ES-I3 (cell line): ENCODE measurements at regions not wholly inside any gene's neighbourhood (a gene's known extent, or its start where the extent isn't known, plus 50 kb on each side); places are given as distances from the start of the nearest gene placed in this dataset.

Source experiments
- H3K36me3 ChIP-seq: 2 replicates; pipeline ENCODE4 v1.6.1; 2013; ENCODE audit warnings: mild to moderate bottlenecking, low read length, control low read depth, moderate library complexity; ENCODE audit not compliant: insufficient read depth
- H3K4me1 ChIP-seq: 2 replicates; pipeline ENCODE4 v1.6.1; 2013; ENCODE audit warnings: mild to moderate bottlenecking, control low read depth, low read length; ENCODE audit not compliant: insufficient read depth
- H3K9ac ChIP-seq: 2 replicates; pipeline ENCODE4 v1.6.1; 2013; ENCODE audit warnings: low read depth, mild to moderate bottlenecking, low read length, moderate library complexity
- H3K9me3 ChIP-seq: 2 replicates; pipeline ENCODE4 v1.6.1; 2013; ENCODE audit warnings: mild to moderate bottlenecking, low read length, moderate library complexity; ENCODE audit not compliant: control insufficient read depth, insufficient read depth

DNA sequence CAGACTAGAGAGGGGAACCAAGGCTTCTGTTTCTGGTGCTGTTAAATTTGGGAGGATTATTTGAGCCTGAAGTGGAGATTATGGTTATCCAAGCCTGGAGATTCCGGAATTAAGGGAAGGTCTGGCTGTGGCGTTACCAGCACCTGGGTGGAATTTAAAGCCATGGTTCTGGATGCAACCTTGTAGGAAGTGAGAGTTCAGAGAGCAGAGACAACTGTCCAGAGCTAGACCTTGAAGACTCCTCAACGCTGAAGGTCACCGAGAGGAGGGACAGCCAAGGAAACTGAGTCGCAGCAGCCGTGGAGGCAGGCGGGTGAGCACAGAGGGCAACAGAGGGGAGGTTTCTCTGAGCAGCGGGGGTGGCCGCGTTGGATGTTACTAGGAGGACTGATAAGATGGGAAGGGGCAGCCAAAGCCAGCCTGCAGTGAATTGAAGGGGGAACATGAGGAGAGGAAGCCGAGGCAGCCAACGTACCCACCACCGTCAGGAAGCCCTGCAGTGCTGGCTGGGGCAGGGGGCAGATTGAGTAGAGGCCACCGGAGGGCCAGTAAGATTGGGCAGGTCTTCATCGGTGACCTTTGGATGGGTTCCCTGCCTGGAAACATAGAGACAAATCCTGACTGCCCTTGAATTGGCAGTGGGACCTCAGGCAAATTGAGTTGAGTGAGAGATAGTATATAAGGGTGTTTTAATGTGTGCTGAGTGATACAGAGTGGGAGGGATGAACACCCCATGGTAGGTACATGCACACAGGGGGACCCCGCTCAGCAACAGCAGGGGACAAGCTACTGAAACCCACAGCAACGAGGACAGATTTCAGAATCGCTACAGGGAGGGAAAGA, 90.3 kb downstream of the SNX5 start:
- Histone ChIP-seq H3K4me1 (peaks cover 26% of the 10 kb centered on the region), H3K9me3 (no peaks in the 10 kb centered on the region; the same call in 1 of the 2 replicates), H3K36me3 (no peaks in the 10 kb centered on the region), H3K9ac (no peak overlapping the region)

DNA sequence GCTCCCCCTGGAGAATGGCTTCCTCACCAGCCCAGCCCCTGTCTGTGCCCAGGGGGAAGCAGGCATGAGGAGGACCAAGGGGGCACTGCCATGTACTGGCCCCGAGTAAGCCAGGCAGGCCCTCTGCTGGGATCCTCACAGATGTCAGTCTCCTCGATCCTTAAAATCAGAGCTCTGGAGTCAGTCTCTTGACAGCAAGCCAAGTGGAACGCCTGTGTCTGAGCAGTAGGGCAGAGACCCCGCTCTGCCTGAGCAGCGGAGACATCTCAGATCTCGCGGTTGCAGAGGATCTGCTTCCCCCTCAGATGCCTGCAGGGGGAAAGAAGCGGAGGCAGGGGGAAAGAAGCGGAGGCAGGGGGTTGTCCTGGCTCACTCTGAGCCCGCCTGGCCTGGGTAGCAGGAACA, 92.6 kb downstream of the SNX5 start:
- no peak overlapping the region for H3K9ac ChIP-seq
- no peaks in the 10 kb centered on the region for H3K36me3 ChIP-seq
- peaks cover 40% of the 10 kb centered on the region for H3K4me1 ChIP-seq
- H3K9me3 ChIP-seq: no peaks in the 10 kb centered on the region; the same call in 1 of the 2 replicates

GRCh38 chr20:17875106-17875980, 93.3 kb downstream of the SNX5 start:
- peaks cover 43% of the 10 kb centered on the region for H3K4me1 ChIP-seq

DNA sequence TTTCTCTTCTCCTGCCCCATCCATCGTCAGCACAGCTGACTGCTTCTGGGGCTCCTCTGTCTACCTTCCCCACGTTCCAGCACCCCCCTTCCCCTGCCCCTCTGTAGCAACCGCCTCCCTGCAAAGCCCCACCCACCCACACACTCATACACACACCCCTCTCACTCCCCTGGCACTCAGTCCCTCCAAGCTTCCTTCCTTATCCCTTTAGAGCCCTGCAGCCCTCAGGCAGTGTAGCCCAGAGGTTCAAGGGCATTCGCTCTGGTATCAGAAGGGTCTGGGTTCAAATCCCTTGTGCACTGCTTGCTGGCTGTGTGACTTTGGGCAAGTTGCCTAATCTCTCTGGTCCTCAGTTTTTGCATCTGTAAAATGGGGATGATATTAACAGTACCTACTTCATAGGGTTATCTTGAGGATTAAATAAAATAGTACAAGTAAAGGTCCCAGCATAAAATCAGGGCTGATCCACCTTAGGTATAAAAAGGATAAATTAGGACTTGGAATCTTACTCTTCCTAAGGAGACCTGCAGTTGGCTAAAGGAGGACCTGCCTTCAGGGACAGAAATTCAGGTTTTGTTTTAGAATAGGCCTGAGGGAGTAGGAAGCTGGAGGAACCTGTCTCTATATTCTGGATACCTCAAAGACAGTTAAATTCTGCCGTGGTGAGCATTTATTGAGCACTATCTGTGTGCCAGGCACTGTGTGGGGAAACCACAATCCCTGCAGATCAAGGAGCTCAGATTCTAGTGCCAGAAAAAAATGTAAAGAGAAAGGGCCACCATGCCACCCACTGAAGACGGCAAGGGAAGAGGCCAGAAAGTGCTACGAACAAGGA, 94.1 kb downstream of the SNX5 start:
- Histone ChIP-seq H3K36me3 (no peaks in the 10 kb centered on the region), H3K9me3 (no peaks in the 10 kb centered on the region), H3K4me1 (peaks cover 51% of the 10 kb centered on the region), H3K9ac (no peak overlapping the region)

More at GRCh38 chr20:17875106-17875980, 93.3 kb downstream of the SNX5 start:
- Histone ChIP-seq H3K36me3 (no peaks in the 10 kb centered on the region), H3K9ac (no peak overlapping the region), H3K9me3 (no peaks in the 10 kb centered on the region; the same call in 1 of the 2 replicates)

DNA sequence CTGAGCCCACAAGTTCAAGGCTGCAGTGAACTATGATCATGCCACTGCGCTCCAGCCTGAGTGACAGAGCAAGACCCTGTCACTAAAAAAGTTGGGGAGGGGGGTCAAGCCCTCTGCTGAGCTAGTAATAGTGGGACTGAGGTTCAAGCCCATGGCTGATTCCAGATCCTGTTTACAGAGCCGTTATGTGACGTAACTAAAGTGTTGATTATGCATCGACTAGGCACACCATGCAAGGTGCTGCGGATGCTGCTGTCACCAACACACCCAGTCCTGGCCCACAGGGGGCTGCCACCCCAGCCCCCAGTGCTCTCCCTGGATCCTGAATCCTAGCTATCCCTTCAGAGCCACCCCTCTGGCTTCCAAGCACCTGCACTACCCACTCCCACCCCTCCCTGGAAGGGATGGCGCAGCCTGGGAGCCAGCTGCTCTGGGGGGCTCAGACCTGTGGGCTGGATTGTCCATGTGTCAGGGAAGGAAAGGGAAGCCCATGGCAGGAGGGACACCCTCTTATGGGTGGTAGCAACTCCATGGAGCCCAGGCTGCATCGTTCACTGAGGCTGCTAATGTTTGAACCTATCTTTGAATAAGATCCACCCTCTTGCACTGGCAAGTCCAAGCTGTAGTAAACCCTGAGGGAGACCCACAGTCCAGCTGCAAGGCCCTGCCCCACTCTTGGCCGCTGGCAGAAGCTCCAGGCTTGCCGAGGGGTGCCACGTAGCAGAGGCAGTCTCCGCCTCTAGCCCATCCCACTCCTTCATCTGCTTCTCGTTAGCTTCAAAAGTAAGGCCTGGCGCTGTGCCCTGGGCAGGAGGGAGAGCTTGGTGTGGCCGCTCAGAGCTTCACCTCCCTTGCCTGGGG, 95.0 kb downstream of the SNX5 start:
- Histone ChIP-seq H3K4me1 (peaks cover 59% of the 10 kb centered on the region), H3K9me3 (no peaks in the 10 kb centered on the region), H3K9ac (no peak overlapping the region), H3K36me3 (no peaks in the 10 kb centered on the region)

DNA sequence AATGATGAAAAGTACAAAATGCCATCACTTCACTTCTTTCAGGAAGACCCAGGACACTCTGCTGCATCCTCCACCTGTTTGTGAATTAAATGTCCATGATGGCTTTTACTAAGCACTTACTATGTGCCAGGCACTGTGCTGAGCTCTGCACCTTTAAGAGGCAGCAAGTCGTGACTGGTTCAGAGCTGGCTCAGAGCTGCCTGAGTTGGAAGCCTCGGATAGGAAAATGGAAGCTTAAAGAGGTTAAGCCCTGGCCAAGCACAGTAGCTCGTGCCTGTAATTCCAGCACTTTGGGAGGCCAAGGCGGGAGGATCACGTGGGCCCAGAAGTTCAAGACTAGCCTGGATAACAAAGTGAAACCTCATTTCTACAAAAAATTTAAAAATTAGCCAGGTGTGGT, 95.6 kb downstream of the SNX5 start:
- Histone ChIP-seq H3K9me3 (no peaks in the 10 kb centered on the region), H3K4me1 (peaks cover 65% of the 10 kb centered on the region), H3K9ac (no peak overlapping the region), H3K36me3 (no peaks in the 10 kb centered on the region)

DNA sequence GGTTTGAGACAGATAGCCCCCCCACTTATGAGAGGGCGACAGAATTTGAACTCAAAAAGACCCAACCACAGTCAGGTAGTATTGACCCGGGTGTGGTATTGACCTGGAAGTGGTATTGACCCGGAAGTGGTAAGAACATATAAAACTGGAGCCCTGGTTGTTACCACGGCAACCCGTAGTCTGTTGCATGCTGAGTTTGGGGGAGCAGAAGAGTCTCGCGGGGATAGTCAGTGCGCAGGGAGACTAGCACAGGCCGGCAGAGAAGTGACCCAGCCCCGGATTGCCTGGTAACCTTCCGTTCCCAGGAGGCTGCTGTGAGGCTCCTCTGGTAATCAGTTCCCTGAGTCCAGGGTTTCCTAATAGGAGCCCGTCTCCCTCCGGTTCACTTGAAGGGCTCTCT, 96.2 kb downstream of the SNX5 start:
- peaks cover 70% of the 10 kb centered on the region for H3K4me1 ChIP-seq
- H3K9me3 ChIP-seq: no peaks in the 10 kb centered on the region
- H3K36me3 ChIP-seq: no peaks in the 10 kb centered on the region
- no peak overlapping the region for H3K9ac ChIP-seq

DNA sequence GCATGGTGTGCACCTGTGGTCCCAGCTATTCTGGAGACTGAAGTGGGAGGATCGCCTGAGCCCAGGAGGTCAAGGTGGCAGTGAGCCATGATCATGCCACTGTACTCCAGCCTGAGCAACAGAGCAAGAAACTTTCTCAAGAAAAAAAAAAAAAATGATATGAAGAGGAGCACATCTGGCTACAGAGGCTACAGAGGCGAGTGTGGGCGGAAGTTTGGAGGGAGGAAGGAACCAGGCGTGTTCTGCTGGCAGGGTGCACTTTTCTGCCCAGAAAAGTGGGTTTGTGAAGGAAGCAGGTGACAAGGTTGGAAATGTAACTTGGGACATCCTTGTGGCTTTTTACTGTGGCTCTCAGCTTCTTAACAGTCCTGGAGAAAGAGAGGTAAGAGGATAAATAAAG, 96.7 kb downstream of the SNX5 start:
- Histone ChIP-seq H3K4me1 (peaks cover 74% of the 10 kb centered on the region), H3K9me3 (no peaks in the 10 kb centered on the region), H3K9ac (no peak overlapping the region), H3K36me3 (no peaks in the 10 kb centered on the region)

- H3K4me1 ChIP-seq: peaks cover 74% of the 10 kb centered on the region
Measured at GRCh38 chr20:17871181-17871580, 97.4 kb downstream of the SNX5 start.

DNA sequence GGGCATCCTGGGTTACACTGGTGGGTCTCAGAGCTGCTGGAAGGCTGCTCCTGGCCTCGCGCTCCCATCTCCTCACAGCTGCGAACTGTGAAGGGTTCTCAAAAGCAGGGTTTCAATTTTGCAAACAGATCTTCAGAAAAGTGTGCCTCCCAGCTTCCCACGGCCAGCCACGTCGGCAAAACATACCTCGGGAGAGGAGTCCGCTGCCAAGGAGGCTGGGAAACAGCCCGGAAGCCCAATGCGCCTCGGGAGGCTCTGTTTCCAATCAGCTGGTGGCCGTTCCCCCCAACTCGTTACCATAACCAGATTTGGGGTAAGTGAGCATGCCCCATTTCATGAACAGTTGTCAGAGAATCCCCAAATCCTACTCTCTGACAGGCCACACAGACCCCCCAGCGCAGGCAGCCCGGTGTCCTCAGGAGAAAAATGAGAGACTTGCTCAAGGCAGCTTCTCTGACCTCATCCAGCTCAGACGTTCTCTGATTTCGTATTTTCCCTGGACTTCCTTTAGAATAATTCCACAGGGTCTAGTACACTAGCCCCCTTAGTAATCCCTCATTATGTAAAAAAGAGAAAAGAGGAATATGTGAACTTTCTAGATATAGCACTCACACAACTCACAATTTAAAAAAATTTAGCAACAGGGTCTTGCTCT, 98.4 kb downstream of the SNX5 start:
- Histone ChIP-seq H3K36me3 (no peaks in the 10 kb centered on the region), H3K4me1 (peaks cover 65% of the 10 kb centered on the region), H3K9me3 (no peaks in the 10 kb centered on the region), H3K9ac (no peak overlapping the region)

More at GRCh38 chr20:17871181-17871580, 97.4 kb downstream of the SNX5 start:
- no peak overlapping the region for H3K9ac ChIP-seq
- no peaks in the 10 kb centered on the region for H3K36me3 ChIP-seq
- H3K9me3 ChIP-seq: no peaks in the 10 kb centered on the region

- no peaks in the 10 kb centered on the region for H3K36me3 ChIP-seq
- H3K4me1 ChIP-seq: peaks cover 60% of the 10 kb centered on the region
- no peak overlapping the region for H3K9ac ChIP-seq
- H3K9me3 ChIP-seq: no peaks in the 10 kb centered on the region
Measured at GRCh38 chr20:17869295-17869994, 99.1 kb downstream of the SNX5 start.

DNA sequence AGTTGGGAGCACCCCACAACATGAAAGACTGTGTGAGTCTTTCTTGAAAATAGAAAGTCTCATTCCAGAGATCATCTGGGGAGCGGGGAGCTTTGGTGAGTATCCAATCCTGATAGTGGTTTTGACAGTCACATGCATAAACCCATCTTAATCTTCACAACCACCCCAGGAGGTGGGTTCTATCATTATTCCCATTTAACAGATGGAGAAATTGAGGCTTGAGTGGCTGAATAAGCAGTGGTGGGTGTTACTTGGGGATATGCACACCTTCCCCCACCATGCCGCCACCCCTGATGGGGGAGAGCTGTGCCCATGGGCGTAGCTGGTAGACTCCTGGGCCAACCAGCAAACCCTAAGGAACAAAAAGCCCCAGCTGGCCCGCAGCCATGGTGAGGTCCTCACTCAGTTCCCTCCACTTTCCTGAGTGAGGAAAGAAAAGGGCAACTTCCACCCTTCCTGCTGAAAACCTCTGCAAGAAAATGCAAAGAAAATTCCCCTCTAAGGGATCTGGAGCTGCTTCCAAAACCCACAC, 99.8 kb downstream of the SNX5 start:
- H3K9ac ChIP-seq: no peak overlapping the region
- no peaks in the 10 kb centered on the region for H3K9me3 ChIP-seq
- H3K4me1 ChIP-seq: peaks cover 57% of the 10 kb centered on the region
- no peaks in the 10 kb centered on the region for H3K36me3 ChIP-seq
